HG03139 (cell line): ENCODE measurements at regions not wholly inside any gene's neighbourhood (a gene's known extent, or its start where the extent isn't known, plus 50 kb on each side); places are given as distances from the start of the nearest gene placed in this dataset.

Experiments used
- ATAC-seq: cut with Tn5 transposase; IDR thresholded peaks from one replicate; pipeline ENCODE4 v1.9.1; 2021; ENCODE audit not compliant: unreplicated experiment

DNA sequence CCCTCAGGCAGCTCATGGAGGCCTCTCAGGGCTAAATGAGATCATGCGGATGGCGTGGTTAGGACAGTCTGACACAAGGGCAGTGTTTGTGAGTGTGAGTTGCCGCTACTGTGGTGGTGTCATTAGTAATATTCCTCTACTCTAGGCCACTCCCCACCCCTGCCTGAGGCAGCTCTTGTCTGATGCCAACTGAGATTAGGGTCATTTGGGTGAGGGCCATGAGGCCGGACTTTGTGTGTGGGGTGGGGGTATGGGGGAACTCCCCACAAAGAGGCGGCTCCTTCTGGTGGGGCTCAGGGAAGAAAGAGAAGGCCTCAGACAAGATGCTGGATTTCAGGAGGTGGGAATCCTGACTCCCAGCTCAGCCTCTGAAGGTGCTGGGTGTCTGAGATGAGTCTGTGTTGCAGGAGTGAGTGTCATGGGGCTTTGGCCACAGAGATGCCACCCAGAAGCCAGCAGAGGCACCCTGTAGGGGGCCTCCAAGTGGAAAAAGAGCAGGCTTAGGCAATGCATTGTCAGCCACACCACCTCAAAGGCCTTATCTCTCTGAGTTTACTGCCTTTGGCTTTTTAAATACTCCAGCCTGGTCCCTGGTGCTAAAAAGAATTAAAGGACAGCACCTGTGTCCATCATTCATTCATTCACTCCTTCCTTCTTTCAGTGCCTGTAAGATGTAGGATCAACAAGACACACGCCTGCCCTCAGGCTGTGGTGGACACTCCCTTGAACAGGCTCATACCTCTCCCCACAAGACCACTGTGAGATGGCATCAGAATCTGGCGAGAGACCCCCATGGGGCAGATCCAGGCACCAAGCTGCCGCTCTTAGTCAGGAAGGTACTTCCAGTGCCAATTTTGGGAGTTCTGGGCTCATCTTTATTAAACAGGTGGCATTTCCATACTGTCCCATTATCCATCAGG lies 175.2 kb downstream of the MRPL14 start:
- no peak for ATAC-seq

DNA sequence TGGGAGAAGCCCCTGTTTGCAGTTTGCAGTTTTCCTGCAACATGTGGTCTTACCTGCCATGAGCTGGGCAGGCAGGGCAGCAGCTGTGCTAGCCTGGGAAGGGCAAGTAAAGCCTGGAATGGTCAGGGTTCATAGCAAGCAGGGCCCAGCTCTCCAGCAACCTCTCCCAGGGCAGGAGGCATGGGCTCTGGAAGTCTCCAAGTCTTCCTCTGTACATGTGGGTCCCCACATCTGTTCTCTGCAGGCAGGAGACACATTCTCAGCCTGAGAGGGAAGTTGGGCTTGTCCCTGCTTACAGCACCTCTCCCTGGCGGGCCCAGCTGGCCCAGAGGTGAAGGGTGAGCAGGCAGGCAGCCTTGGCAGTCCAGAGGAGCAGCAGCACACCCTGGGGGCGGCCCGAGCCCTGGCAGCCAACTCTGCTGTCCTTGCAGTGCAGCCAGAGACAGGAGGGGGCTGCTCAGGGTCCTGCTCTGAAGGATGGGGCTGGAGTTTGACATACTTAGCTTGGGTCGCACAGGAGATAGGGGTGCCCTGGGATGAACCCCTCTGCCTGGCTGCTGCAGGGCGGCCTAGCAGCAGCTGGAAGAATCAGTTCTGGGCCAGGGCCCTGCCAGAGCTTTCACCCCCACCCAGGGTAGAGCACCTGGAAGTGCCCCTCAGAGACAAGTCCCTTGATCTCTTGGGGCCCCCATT lies 176.0 kb downstream of the MRPL14 start:
- ATAC-seq, result no peak

- no peak for ATAC-seq
These were observed 176.6 kb downstream of the MRPL14 start for GRCh38 chr6:43950731-43951062.

GRCh38 chr6:43950051-43950605 lies 177.1 kb downstream of the MRPL14 start:
- no peak for ATAC-seq

DNA sequence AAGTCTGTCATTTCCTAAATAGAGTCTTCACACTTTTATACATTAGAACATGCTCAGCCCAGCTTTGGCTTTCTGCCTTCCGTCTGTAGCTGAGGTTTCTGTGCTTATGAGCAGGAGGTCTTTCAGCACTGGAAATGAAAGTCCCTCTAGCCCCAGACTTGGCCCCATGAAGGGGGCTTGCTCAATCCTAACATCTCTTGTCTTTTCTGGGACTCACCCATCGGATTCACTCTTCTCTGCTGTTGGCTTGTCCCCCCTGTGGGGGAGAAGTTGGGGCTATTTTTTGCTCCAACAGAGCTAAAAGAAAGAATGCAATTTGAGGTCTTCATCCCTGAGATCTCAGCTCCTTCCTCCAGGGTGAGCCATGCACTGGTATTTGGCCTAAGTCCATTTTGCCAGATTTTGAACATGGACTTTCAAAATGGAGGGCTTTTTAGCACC lies 177.7 kb downstream of the MRPL14 start:
- ATAC-seq, result no peak

GRCh38 chr6:43948527-43949485 lies 178.4 kb downstream of the MRPL14 start:
- no peak for ATAC-seq

DNA sequence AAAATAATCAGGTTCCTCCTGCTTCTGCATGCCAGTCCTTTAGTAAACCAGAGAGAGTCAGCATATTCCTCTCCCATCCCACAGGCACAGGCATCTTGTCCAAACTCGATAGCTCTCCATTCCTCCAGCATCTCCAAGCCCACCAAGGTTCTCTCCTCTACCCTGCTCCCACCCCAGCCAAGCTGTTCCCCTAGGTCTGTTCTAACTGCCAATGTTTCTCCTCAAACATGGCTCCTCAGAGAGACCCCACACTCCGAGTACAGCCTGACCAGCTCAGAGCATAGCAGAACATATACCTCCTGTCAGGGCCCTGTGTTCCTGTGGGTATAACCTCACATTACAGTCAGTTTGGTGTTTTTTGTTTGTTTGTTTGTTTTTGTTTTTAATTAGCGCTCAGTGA lies 177.8 kb downstream of the VEGFA start:
- no peak for ATAC-seq

GRCh38 chr6:43946641-43947363 lies 176.8 kb downstream of the VEGFA start:
- ATAC-seq, result no peak

DNA sequence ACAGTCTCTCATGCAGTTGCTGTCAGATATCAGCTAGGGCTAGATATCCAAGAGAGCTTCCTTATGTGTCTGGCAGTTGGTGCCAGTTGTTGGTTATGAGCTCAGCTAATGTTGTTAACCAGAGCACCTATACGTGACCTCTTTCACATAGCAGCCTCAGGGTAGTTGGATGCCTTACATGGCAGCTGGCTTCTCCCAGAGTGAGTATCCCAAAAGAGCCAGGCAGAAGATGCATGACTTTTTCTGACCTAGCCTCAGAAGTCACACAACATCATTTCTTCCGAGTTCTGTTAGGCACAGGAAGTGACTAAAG lies 175.7 kb downstream of the VEGFA start:
- ATAC-seq, result no peak

GRCh38 chr6:43944908-43945767 lies 175.1 kb downstream of the VEGFA start:
- no peak for ATAC-seq

GRCh38 chr6:43943781-43944250 lies 173.8 kb downstream of the VEGFA start:
- no peak for ATAC-seq

DNA sequence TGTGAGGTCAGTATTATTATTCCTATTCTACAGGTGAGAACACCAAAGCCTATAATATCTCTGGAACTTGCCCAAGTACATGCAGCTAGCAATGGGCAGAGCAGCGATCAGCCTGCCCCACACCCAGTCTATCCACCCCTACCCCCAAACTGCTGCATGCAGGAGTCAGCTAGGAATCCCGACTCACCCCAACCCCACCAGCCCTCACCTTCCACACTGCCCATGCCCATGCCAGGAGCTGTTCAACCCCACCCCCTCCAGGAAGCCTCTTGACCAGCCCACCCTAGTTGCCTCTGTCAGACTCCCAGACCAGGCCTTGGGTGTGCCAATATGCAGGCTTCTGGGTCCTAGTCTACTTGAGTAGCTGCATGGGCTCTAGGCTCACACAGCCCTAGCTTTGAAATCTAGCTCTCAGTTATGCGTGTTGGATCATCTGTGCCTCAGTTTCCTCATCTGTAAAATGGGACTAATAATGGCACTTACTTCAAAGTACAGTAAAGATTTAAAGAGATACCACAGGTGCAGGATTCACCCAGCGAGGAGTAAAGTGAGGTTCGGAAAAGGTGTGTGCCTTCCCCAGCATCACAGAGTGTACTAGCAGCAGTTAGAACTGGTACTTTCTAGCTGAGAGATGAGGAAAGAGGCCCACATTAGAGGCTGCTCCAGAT lies 173.2 kb downstream of the VEGFA start:
- ATAC-seq, result no peak

GRCh38 chr6:43942616-43943015 lies 172.6 kb downstream of the VEGFA start:
- ATAC-seq, result no peak

DNA sequence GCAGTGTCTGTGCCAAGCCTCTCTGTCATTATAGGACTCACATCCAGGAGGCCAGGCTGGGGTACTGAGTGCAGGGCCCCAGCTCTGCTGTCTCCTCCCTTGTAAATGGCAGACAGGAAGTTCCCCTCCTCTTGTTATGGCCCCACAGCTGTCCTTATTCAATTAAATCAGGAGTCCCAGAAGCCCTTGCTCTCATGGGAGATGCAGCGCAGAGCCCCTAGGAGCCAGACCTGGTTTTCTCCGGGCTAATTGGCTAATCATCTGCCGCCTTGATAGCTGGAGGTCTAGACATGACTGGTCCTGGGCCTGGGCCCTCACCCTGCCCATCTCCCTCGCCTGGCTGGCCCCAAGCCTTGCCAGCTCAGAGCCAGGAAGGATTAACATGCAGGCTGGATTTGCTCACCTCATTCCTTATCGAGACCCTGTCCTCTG lies 172.0 kb downstream of the VEGFA start:
- no peak for ATAC-seq

DNA sequence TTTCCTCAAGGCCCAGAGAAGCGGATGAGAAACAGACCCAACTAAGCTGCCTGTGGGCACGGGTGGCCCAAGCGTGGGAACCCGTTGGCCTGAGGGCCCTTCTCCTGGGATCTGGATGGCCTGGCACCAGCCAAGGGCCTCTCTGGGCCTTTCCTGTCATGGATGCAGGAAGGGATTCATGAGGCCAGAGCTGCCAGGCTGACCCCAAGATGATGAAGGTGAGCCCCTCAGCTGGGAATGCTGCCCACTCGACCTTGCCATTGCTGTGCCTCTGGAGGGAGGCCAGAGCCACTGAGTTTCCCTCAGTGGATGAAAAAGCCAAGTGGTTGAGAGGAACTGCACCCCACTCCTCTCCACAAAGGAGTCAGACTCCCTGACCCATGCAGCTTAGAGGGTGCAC lies 171.2 kb downstream of the VEGFA start:
- ATAC-seq, result no peak

DNA sequence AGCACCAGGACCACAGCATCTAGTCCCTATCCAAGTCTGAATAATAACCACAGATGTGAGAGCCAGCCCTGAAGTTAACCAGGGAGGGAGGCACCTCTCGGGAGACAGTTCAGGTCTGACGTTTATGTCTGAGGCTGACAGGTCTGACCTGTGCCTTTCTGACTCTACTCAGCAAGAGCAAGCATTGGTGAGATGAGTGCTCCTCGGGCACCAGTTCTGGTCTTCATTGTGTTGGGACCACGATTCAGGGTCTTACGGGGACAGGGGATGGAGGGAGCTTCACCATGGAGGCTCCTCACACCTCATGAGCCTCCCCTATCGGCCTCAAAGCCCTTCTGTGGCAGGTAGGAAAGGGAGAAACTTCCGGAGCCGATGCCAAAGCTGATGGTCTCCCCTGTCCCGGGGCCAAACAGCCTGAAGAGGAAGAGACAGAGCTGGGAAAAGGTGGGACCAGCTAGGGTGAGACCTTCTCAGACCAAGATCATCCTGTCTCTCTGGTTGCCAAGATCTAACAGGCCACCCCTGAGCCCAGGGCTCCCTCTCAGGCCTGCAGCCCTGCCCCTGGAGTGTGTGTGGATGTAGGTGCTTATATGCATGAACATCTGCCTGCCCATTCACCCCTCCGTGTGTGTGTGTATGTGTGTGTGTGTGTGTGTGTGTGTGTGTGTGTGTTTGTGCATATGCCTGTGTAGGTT lies 170.5 kb downstream of the VEGFA start:
- ATAC-seq, result no peak

DNA sequence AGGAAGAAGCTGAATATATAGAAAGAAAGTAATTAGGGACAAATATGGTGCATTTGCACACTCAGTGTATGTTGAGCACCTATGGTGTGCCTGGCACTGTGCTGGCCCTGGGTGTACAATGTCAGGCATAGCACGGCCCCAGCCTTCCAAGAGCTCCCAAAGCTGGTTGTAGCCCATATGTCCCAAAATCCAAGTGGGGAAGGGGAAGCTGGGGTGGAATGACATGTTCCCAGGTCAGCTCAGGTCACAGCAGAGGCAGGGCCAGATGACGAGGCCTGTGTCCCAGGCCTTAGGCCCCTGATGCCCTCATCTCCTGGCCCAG lies 170.0 kb downstream of the VEGFA start:
- no peak for ATAC-seq

- no peak for ATAC-seq
These were observed 169.5 kb downstream of the VEGFA start for GRCh38 chr6:43939281-43940070.
